Coronary artery (tissue), 2 donors: ENCODE measurements at regions not wholly inside any gene's neighbourhood (a gene's known extent, or its start where the extent isn't known, plus 50 kb on each side); places are given as distances from the start of the nearest gene placed in this dataset.
A peak's percentile ranks its signal among the peaks of the same experiment; 100 is the strongest.

Experiments used
- DNase-seq: peaks from one replicate; pipeline ENCODE4 v3.0.0-alpha.2; 2017; ENCODE audit warnings: low spot score
- H3K27ac ChIP-seq, 2 donors: fragments of 200-600 bp; sonication (generic); one replicate each; pipeline ENCODE4 v1.5.1; 2016 to 2019
- H3K4me3 ChIP-seq: fragments of 200-600 bp; sonication (generic); 2 replicates; pipeline ENCODE4 v1.5.1; 2016; ENCODE audit warnings: mild to moderate bottlenecking, moderate library complexity
- CTCF ChIP-seq: fragments of 200-600 bp; sonication (generic); IDR thresholded peaks from one replicate; pipeline ENCODE4 v1.5.1; 2019; ENCODE audit warnings: antibody characterized with exemption

DNA sequence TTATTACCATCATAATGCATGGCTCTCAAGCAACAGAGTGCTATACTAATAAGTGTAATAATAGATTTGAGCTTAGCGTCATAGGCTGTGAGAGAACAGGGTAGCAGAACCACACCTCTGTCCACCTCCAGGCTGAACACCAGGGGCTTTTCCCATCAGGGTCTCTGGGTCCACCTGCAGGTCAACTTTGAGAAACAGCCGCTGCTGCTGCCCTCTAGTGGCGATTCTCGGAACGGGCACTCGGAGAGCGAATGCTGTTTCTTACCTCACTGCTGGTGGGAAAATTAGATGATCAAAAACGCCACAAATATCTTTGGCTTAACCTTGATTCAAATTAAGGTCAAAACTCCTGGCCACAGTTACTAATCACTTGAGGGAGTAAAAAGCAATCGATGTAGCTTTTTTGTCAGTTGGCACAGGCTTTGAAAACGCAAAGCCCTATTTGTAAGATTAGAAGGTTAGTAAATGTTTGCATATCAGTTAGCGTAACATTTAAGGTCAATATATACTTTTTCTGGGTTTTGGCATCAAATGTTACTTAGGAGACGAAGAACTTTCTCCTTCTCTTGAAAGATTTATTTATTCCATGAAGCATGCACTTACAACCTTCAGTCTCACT, 127.9 kb upstream of the TMEM132D start:
- H3K27ac ChIP-seq, result no peak overlapping the region
- H3K4me3 ChIP-seq, result no peak overlapping the region
- no peak for DNase-seq
- TF ChIP-seq CTCF, result peak; percentile 43

DNA sequence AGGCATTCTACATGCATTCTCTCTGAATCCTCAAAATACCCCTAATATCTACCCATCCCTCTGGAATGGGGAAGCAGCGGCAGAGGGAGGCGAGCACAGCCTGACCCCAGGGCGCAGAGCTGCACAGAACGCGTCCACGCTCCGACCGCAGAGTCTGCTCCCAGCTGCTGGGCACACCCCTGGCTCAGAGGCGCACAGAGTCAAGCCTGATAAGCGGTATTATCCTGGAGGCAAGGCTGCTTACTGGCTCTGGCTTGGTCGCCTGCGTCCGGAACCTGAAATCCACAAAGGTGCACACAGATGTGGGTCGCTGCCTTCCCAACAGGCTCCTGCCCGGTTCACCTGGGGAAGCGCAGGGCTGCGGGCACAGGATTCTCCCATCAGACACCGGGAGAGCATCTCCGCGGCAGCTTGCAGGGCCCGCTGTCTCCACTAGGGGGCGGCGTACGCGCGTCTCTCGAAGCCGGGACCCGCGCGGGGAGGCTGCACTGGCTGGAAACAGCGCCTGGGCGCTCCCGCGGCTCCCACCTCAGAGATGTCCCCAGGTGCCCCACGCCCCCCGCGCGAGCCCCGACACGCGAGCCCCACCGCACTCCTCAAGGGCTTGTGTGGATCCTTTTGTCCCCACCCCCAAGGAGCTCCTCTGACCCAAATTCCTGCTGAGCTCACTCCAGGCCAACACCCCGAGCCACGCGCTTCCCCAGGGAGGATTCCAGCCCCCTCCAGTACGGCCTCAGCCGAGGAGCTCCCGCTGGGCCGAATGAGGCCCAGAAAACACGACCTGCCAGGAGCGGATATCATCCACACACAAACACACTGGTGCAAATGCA, 120.1 kb upstream of the FZD10 start:
- DNase-seq, result no peak
- TF ChIP-seq CTCF, result peak; percentile 59
- Histone ChIP-seq H3K27ac (no peak overlapping the region), H3K4me3 (no peak overlapping the region)

GRCh38 chr12:130043685-130044406, 118.4 kb upstream of the FZD10 start:
- no peak overlapping the region for H3K27ac ChIP-seq
- no peak for DNase-seq
- H3K4me3 ChIP-seq, result no peak overlapping the region
- TF ChIP-seq CTCF, result no peak

- DNase-seq, result no peak
- no peak for TF ChIP-seq CTCF
- Histone ChIP-seq H3K4me3 (no peak overlapping the region), H3K27ac (no peak overlapping the region)
These were observed 117.2 kb upstream of the FZD10 start for GRCh38 chr12:130044991-130045621.

- DNase-seq, result no peak
- Histone ChIP-seq H3K4me3 (no peak overlapping the region), H3K27ac (no peak overlapping the region)
- TF ChIP-seq CTCF, result no peak
These were observed 112.6 kb upstream of the FZD10 start for GRCh38 chr12:130049666-130050065.

- DNase-seq, result no peak
- H3K4me3 ChIP-seq, result no peak overlapping the region
- H3K27ac ChIP-seq, result no peak overlapping the region
- TF ChIP-seq CTCF, result no peak
These were observed 110.4 kb upstream of the FZD10 start for GRCh38 chr12:130051900-130052299.
